Myocyte (in vitro differentiated cells): ENCODE measurements at regions not wholly inside any gene's neighbourhood (a gene's known extent, or its start where the extent isn't known, plus 50 kb on each side); places are given as distances from the start of the nearest gene placed in this dataset.

Experiments used
- DNase-seq: peaks from one replicate; pipeline ENCODE4 v3.0.0-alpha.2; 2012; ENCODE audit warnings: low read depth

- DNase-seq, result no peak
Measured at GRCh38 chr10:83164156-83164555, 975.2 kb upstream of the GHITM start.

- DNase-seq, result no peak
Measured at GRCh38 chr10:83165265-83165664, 974.0 kb upstream of the GHITM start.

- no peak for DNase-seq
Measured at GRCh38 chr10:83166344-83166743, 973.0 kb upstream of the GHITM start.

GRCh38 chr10:83167081-83167480, 972.2 kb upstream of the GHITM start:
- DNase-seq, result no peak

GRCh38 chr10:83176901-83177300, 962.4 kb upstream of the GHITM start:
- DNase-seq, result no peak

GRCh38 chr10:83178526-83178925, 960.8 kb upstream of the GHITM start:
- no peak for DNase-seq

- DNase-seq, result no peak
Measured at GRCh38 chr10:83179371-83179770, 959.9 kb upstream of the GHITM start.

- no peak for DNase-seq
Measured at GRCh38 chr10:83182076-83182475, 957.2 kb upstream of the GHITM start.

- DNase-seq, result no peak
Measured at GRCh38 chr10:83184641-83185040, 954.7 kb upstream of the GHITM start.

GRCh38 chr10:83190614-83191013, 948.7 kb upstream of the GHITM start:
- no peak for DNase-seq

GRCh38 chr10:83193026-83193425, 946.3 kb upstream of the GHITM start:
- DNase-seq, result no peak

GRCh38 chr10:83195021-83195420, 944.3 kb upstream of the GHITM start:
- no peak for DNase-seq

GRCh38 chr10:83199374-83199773, 939.9 kb upstream of the GHITM start:
- no peak for DNase-seq

- no peak for DNase-seq
Measured at GRCh38 chr10:83205861-83206260, 933.4 kb upstream of the GHITM start.

- no peak for DNase-seq
Measured at GRCh38 chr10:83212632-83213334, 926.5 kb upstream of the GHITM start.

- DNase-seq, result no peak
Measured at GRCh38 chr10:83214136-83214535, 925.2 kb upstream of the GHITM start.

GRCh38 chr10:83218205-83218604, 921.1 kb upstream of the GHITM start:
- DNase-seq, result no peak

- DNase-seq, result no peak
Measured at GRCh38 chr10:83222300-83222699, 917.0 kb upstream of the GHITM start.

- DNase-seq, result no peak
Measured at GRCh38 chr10:83222832-83223742, 916.2 kb upstream of the GHITM start.

GRCh38 chr10:83225781-83226180, 913.5 kb upstream of the GHITM start:
- DNase-seq, result no peak

- DNase-seq, result no peak
Measured at GRCh38 chr10:83229991-83230390, 909.3 kb upstream of the GHITM start.

- no peak for DNase-seq
Measured at GRCh38 chr10:83233691-83234090, 905.6 kb upstream of the GHITM start.
